K562 (cell line): ENCODE measurements at regions not wholly inside any gene's neighbourhood (a gene's known extent, or its start where the extent isn't known, plus 50 kb on each side); places are given as distances from the start of the nearest gene placed in this dataset.

Experiments
- BRD4 ChIP-seq: fragments of 200-600 bp; sonication (generic); IDR thresholded peaks from 2 replicates; pipeline ENCODE4 v1.6.1; 2017; ENCODE audit warnings: inconsistent platforms
- BRD9 ChIP-seq: fragments of 450-650 bp; IDR thresholded peaks from 2 replicates; pipeline ENCODE4 v1.6.1; 2018; ENCODE audit warnings: low read depth; ENCODE audit not compliant: partially characterized antibody
- CBX1 ChIP-seq: sonication (generic); IDR thresholded peaks from 2 replicates; pipeline ENCODE4 v1.6.1; 2016; ENCODE audit warnings: antibody characterized with exemption, low read depth, mild to moderate bottlenecking
- GABPB2 ChIP-seq: fragments of 250-450 bp; sonication (Bioruptor Pico); conservative IDR thresholded peaks from 2 replicates; pipeline ENCODE4 v1.5.1; 2021; ENCODE audit warnings: mild to moderate bottlenecking
- GTF2F1 ChIP-seq: IDR thresholded peaks from 2 replicates; pipeline ENCODE4 v1.6.1; 2011; ENCODE audit warnings: low read depth, low read length, improper control_type of control experiment
- HDGF ChIP-seq: fragments of 450-650 bp; IDR thresholded peaks from 2 replicates; pipeline ENCODE4 v1.6.1; 2016
- HINFP ChIP-seq: fragments of 450-650 bp; conservative IDR thresholded peaks from 2 replicates; pipeline ENCODE4 v1.6.1; 2016; ENCODE audit warnings: missing genetic modification characterization, low read depth, mild to moderate bottlenecking, control low read depth, missing compliant biosample characterization
- HNRNPH1 ChIP-seq: fragments of 200-400 bp; formaldehyde crosslinking; optimal IDR thresholded peaks from 2 replicates; pipeline ENCODE3; 2017; ENCODE audit warnings: low read depth, mild to moderate bottlenecking, low read length, moderate library complexity
- HSF4 ChIP-seq: fragments of 250-450 bp; sonication (Bioruptor Pico); IDR thresholded peaks from 2 replicates; pipeline ENCODE4 v2.1.2; 2022; ENCODE audit warnings: mild to moderate bottlenecking, moderate library complexity, borderline replicate concordance
- JUN ChIP-seq, 2 experiments: sonication (generic) in 1 of 2; formaldehyde crosslinking in 1 of 2; IDR thresholded peaks; 2 replicates each; pipeline versions ENCODE4 v1.6.1 to v1.8.0; 2012 to 2022; ENCODE audit warnings: borderline replicate concordance in 2 of 2, mild to moderate bottlenecking in 2 of 2, improper control_type of control experiment in 1 of 2, low read depth in 1 of 2, low read length in 1 of 2, missing genetic modification reagents in 1 of 2
- KDM4B ChIP-seq, 2 experiments: fragments of 450-650 bp in 1 of 2; sonication (generic) in 1 of 2; IDR thresholded peaks; 2 replicates each; pipeline ENCODE4 v1.6.1; 2016 to 2017; ENCODE audit warnings: borderline replicate concordance in 2 of 2, antibody characterized with exemption in 1 of 2, low read depth in 1 of 2, mild to moderate bottlenecking in 1 of 2
- MLLT1 ChIP-seq, 2 experiments: fragments of 450-650 bp; IDR thresholded peaks; 2 replicates each; pipeline ENCODE4 v1.6.1; 2016
- MXI1 ChIP-seq: IDR thresholded peaks from 2 replicates; pipeline ENCODE4 v1.6.1; 2011; ENCODE audit warnings: low read depth, mild to moderate bottlenecking, improper control_type of control experiment, low read length
- NFYB ChIP-seq: IDR thresholded peaks from 2 replicates; pipeline ENCODE4 v1.6.1; 2011; ENCODE audit warnings: mild to moderate bottlenecking, moderate library complexity; ENCODE audit not compliant: insufficient read length; ENCODE audit errors: extremely low read depth
- NR0B1 ChIP-seq: fragments of 450-650 bp; IDR thresholded peaks from one replicate; pipeline ENCODE4 v1.6.1; 2018; ENCODE audit warnings: mild to moderate bottlenecking, moderate library complexity; ENCODE audit not compliant: partially characterized antibody
- PHB ChIP-seq: fragments of 250-450 bp; sonication (Bioruptor Pico); IDR thresholded peaks from 2 replicates; pipeline ENCODE4 v1.5.0; 2021
- TEAD2 ChIP-seq: fragments of 450-650 bp; IDR thresholded peaks from 2 replicates; pipeline ENCODE4 v1.6.1; 2016; ENCODE audit warnings: missing genetic modification characterization, control low read depth, missing compliant biosample characterization
- THAP7 ChIP-seq: fragments of 250-450 bp; sonication (Bioruptor Pico); IDR thresholded peaks from 2 replicates; pipeline ENCODE4 v1.5.0; 2021
- TF ChIP-seq, protein P1 (sequence below): fragments of 450-650 bp; formaldehyde crosslinking; IDR thresholded peaks from 2 replicates; pipeline ENCODE4 v1.4.0; 2022; ENCODE audit warnings: missing genetic modification characterization
- TF ChIP-seq, protein P2 (sequence below): fragments of 450-650 bp; formaldehyde crosslinking; IDR thresholded peaks from 2 replicates; pipeline ENCODE4 v1.4.0; 2020; ENCODE audit warnings: mild to moderate bottlenecking

GRCh38 chr6:146895101-146895771 is 296.5 kb downstream of the ADGB start (continued):
- TF ChIP-seq GTF2F1 (no peak), NFYB (no peak), NR0B1 (no peak), HDGF (peak; percentile 9; the same call in 1 of the 2 replicates), PHB (CRISPR knock-in tag) (peak; percentile 81), TEAD2 (tag) (peak; percentile 24; the same call in 1 of the 2 replicates), BRD4 (0 out of 2 replicates have a peak, but pooled peaks have one; percentile 36), BRD9 (peak; percentile 9), HSF4 (CRISPR knock-in tag) (no peak), MLLT1 (IDR thresholded peaks at IDR 0.05) (peak; percentile 81), THAP7 (peak; percentile 22; the same call in 1 of the 2 replicates), JUN (IDR thresholded peaks at IDR 0.05; ENCODE audit: borderline replicate concordance, low read depth, low read length) (no peak; the same call in 1 of the 2 replicates), JUN (CRISPR knock-in tag; IDR thresholded peaks at IDR 0.05; ENCODE audit: borderline replicate concordance) (no peak), MXI1 (no peak), GABPB2 (CRISPR knock-in tag) (no peak), CBX1 (0 out of 2 replicates have a peak, but pooled peaks have one; percentile 10), KDM4B (IDR thresholded peaks at IDR 0.05; ENCODE audit: borderline replicate concordance in 2 of 2, low read depth in 1 of 2) (no peak), HNRNPH1 (no peak), HINFP (tag) (no peak)
- TF ChIP-seq, protein P1, sequence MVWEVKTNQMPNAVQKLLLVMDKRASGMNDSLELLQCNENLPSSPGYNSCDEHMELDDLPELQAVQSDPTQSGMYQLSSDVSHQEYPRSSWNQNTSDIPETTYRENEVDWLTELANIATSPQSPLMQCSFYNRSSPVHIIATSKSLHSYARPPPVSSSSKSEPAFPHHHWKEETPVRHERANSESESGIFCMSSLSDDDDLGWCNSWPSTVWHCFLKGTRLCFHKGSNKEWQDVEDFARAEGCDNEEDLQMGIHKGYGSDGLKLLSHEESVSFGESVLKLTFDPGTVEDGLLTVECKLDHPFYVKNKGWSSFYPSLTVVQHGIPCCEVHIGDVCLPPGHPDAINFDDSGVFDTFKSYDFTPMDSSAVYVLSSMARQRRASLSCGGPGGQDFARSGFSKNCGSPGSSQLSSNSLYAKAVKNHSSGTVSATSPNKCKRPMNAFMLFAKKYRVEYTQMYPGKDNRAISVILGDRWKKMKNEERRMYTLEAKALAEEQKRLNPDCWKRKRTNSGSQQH (CRISPR knock-in tag) = no peak
- TF ChIP-seq, protein P2, sequence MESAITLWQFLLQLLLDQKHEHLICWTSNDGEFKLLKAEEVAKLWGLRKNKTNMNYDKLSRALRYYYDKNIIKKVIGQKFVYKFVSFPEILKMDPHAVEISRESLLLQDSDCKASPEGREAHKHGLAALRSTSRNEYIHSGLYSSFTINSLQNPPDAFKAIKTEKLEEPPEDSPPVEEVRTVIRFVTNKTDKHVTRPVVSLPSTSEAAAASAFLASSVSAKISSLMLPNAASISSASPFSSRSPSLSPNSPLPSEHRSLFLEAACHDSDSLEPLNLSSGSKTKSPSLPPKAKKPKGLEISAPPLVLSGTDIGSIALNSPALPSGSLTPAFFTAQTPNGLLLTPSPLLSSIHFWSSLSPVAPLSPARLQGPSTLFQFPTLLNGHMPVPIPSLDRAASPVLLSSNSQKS = no peak
